GM18505 (cell line): ENCODE measurements at regions not wholly inside any gene's neighbourhood (a gene's known extent, or its start where the extent isn't known, plus 50 kb on each side); places are given as distances from the start of the nearest gene placed in this dataset.
"Not testable (repeated sequence)": the region's sequence is repeated elsewhere in the genome, so short reads cannot be mapped to it uniquely, and the experiment has no call there.

Experiments used
- ATAC-seq: cut with Tn5 transposase; IDR thresholded peaks from one replicate; pipeline ENCODE4 v1.9.1; 2021; ENCODE audit not compliant: unreplicated experiment
- POLR2A ChIP-seq: IDR thresholded peaks from 4 replicates; pipeline ENCODE4 v1.6.1; 2011; ENCODE audit warnings: borderline replicate concordance; ENCODE audit not compliant: insufficient read depth, insufficient read length; ENCODE audit errors: extremely low read depth

DNA sequence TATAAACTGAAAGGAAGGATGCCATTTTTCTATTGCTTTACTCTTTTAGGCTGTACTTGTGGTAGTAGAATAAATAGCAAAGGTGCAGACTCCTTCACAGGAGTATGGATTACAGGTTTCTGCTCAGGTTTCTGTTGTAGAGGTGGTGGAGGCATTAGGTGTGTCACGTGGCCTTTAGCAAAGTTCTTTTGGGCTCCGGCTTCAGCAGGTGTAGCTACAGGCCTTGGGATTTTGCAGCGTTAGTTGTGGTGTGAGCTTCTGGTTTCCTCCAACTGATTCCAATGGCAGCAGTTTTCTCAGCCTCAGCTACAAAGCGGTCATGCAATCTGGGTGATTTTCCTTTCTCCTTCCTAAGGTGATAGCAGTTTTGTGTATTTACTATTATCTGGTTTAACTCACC, 255.8 kb upstream of the GK2 start:
- no peak for TF ChIP-seq POLR2A
- ATAC-seq = no peak

DNA sequence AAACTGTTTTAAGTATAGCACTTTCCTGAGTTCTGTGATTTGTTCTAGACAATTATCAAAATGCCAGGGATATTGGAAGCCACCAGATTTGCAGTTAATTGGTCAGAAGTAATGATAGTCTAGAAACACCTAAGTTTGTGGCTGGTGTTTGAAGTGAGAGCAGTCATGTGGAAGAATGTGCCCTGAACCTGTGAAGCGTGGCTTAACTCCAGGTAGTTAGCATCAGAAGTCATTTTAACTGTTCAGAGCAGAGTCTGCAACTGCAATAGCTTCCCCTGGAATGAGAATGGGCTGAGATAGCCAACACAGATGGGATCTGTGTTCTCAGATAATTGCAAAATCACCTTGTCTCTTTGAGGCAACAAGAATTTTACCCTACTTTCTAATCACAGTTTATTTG, 255.1 kb upstream of the GK2 start:
- ATAC-seq = no peak
- no peak for TF ChIP-seq POLR2A

DNA sequence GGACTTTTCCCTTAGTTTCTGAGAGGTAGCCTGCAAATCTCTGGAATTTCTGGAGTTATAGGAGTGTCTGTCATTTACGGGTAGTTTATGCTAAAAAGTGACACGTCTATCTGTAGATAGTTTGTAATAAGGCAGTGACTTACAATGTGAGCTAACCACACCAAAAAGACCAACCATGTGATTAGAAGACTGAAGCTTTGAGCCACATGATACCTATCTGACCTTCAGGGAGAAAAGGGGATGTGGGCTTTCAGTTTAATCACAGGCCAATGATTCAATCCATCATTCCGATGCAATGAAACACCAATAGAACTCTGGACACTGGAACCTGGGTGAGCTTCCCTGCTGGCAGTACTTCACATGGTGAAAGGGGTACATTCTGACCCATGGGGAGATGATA, 254.6 kb upstream of the GK2 start:
- no peak for TF ChIP-seq POLR2A
- no peak for ATAC-seq

DNA sequence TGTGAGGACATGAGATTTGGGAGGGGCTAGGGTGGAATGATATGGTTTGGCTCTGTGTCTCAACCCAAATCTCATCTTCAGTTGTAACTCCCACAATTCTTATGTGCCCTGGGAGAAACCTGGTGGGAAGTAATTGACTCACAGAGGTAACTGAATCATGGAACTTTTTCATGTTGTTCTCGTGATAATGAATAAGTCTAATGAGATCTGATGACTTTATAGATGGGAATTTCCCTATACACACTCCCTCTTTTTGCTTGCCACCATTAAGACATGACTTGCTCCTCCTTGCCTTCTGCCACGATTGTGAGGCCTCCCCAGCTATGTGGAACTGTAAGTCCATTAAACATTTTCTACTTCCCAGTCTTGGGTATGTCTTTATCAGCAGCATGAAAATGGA, 253.2 kb upstream of the GK2 start:
- ATAC-seq = no peak
- no peak for TF ChIP-seq POLR2A

DNA sequence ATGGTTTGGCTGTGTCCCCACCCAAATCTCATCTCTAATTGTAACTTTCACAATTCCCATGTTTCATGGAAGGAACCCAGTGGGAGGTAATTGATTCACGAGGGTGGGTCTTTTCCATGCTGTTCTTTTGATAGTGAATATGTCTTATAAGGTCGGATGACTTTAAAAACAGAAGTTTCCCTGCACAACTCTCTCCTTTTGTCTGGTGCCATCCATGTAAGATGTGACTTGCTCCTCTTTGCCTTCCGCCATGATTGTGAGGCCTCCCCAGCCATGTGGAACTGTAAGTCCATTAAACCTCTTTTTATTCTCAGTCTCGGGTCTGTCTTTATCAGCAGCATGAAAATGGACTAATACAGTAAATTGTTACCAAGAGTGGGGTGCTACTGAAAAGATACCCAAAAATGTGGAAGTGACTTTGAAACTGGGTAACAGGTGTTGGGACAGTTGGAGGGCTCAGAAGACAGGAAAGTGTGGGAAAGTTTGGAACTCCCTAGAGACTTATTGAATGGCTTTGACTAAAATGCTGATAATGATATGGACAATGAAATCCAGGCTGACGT, 251.4 kb upstream of the GK2 start:
- ATAC-seq = not testable (repeated sequence)

DNA sequence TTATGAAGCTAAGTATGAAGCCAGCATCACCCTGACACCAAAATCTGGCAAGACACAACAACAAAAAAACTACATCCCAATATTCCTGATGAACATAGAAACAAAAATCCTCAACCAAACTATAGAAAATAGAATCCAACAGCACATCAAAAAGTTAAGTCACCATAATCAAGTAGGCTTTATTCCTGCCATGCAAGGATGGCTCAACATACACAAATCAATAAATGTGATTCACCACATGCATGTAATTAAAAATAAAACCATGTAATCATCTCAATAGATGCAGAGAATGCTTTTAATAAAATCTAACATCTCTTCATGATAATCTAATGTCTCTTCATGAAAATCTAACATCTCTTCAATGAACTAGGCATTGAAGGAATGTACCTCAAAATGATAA, 249.4 kb upstream of the GK2 start:
- no peak for ATAC-seq
- TF ChIP-seq POLR2A = no peak

DNA sequence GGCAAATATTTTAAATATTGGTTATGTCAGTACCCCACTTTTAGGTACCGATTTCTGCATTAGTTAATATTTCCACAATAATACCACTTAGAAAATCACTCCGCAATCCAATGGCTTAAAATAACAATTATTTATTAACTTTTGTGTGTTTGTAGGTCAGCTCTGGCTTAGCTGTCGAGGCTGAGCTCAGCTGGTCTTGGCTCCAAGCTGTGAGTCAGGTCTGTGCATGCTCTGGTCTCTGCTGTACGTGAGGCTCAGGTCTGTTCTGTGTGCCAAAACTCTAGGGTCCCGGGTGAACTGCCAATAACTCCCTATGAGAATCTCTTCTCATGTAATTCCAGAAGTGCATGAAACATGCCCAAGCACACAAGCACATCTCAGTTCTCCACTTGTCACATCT, 245.8 kb upstream of the GK2 start:
- ATAC-seq = no peak
- no peak for TF ChIP-seq POLR2A

DNA sequence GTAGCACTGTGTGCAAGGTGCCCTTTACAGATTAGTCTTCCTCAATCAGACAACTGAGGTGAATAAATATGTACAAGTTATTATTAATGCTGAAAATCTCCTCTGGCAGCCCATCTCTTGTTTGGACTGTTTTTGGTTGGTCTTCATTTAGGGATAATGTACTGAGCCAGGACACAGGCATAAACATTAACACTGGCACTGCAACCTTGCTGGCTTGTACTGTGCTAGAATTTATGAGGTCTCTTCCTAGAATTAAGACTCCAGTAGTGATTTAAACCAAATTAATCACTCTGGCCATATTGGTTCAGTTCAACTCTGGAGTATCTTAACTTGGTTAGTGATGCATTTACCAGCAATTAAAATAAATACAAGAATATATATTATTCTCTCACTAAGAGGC, 244.7 kb upstream of the GK2 start:
- TF ChIP-seq POLR2A = no peak

DNA sequence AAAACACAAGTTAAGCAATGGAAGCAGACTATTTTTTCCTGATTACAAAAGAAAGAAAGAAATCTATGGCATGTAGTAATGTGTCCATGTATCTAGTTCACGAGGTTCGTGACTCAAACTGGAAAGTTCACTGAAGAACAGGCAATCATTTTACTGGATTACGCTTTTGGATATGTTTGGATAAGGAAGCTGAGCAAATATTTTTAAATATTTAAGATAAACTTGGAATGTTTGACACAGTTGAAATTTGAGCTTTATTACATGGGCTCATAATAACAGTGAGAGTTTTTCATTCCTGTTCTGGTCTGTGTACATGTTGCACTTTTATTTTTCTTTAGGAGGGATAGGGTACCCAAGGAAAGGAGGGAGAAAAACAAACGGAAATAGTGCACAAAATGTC, 244.2 kb upstream of the GK2 start:
- TF ChIP-seq POLR2A = no peak
- no peak for ATAC-seq

More for the DNA sequence above, 244.7 kb upstream of the GK2 start:
- no peak for ATAC-seq

DNA sequence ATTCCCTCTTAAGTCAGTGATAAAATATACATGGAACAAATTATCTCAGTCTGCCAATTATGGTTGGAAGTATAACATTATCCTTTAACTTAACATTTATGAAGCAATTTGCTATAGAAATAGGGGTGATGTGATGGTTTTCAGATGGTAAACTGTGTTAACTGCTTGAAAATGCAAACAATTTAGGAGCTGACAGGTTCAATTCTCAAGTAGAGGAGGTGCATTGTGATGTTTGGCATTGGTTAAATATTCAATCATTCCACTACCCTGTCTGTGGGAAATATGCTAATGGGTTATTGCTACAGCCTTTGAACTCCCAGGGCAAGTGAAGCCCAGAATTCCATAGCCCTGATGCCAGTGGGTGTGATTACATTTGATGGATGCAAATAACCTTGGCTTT, 243.4 kb upstream of the GK2 start:
- no peak for ATAC-seq
- no peak for TF ChIP-seq POLR2A

DNA sequence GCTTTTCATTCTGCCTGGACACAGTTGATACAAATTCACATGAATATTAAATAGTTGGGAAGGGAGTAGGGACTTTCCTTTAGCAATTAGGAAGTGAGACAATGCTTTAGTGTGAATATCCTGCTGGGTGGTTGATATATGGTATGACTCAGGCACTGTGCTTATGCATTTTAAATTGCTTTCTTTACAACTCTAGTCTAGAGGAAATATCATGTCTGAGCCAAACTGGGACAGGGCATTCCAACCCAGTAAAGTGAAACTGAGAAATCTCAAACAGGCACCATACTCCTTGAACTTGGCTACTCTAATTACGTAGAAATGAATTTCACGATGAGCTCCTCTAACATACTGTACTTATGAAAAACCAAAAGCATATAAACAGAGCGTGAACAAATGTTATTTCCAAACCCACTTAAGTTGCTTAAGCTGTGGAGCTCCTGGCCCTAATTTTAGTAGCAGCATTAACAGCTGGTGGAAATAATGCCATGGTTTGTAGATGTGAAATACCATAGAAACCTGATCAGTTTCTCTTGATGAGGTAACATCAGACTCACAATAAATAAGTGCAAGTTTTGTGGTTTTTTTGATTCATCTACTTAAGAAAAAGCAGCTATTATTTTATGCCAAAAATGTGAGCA, 242.9 kb upstream of the GK2 start:
- TF ChIP-seq POLR2A = no peak
- ATAC-seq = no peak

DNA sequence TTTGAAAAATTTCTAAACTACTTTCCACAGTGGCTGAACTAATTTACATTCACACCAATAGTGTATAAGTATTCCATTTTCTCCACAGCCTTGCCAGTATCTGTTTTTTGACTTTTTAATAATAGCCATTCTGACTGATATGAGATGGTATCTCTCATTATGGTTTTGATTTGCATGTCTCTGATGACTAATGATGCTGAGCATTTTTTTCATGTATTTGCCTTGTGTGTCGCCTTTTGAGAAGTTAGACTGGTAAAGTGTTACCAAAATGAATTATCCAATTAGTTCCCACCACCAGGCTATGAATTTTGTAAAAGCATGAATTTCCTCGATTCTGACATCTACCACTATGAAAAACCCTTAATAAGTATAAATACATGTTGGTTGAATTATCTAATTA, 242.2 kb upstream of the GK2 start:
- no peak for ATAC-seq
- TF ChIP-seq POLR2A = no peak

DNA sequence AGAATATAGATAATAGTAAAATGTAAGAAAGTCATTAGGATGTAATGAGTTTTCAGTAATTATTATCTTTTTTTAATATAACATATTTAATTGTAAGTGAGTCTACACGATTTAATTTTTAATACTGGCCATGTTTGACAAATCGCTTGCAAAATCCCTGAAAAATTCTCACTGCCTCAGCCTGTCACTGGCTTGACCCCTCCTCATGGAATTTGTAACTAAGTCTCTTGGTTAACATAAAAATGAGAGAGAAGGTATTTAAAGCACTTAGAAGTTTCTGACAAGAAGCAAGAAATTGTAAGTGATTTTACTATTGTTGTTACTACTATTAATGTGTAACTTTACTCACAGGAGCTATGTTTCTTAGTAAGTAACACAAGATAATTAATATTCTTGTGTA, 237.9 kb upstream of the GK2 start:
- no peak for ATAC-seq
- TF ChIP-seq POLR2A = no peak

DNA sequence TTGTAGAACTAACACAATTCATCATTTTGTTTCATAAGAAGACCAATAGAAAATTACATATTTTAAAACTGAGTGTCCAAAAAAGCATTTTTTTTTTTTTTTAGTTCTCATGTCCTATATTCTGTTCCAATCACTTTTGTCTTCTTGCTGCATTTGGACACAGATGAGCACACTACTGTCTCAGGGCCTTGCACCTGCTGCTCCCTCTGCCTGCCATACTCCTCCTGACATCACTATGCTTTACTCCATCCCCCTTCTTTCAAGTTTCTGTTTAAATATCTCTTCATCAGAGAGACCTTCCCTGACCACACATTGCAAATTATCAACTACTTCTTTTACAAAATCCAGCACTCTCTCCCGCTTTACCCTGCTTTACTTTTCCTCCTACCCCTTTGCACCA, 230.7 kb upstream of the GK2 start:
- TF ChIP-seq POLR2A = no peak

DNA sequence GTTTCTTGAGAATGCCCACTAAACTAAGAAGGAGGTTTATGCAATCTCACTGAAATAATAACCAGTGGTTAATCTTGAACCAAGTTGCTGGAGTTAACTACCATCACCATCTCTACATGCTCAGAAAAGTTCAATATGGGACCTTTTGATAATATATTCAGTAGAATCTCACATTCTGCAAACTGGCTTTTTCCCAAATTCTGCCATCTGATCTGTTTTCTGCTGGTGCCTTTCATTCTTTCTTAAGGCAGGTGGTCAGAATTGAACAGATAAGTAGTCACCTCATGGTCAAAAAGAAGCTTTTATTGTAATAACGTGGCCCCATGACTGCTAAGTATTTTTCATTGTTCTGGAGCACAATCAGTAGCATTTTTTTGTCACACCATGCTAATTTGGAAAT, 229.0 kb upstream of the GK2 start:
- no peak for ATAC-seq
- TF ChIP-seq POLR2A = no peak

More for the DNA sequence above, 230.7 kb upstream of the GK2 start:
- ATAC-seq = no peak
